ENCODE measurements at regions not wholly inside any gene's neighbourhood (a gene's known extent, or its start where the extent isn't known, plus 50 kb on each side); places are given as distances from the start of the nearest gene placed in this dataset.
"Not testable (repeated sequence)": the region's sequence is repeated elsewhere in the genome, so short reads cannot be mapped to it uniquely, and the experiment has no call there.

- Mint-ChIP-seq H3K27ac (no peak overlapping the region), H3K27me3 (ENCODE audit: low read depth) (no peaks in the 10 kb centered on the region), H3K4me3 (no peak overlapping the region), H3K4me1 (ENCODE audit: low read depth) (no peaks in the 10 kb centered on the region), H3K36me3 (ENCODE audit: low read depth) (no peaks in the 10 kb centered on the region), H3K9me3 (ENCODE audit: insufficient read depth) (no peaks in the 10 kb centered on the region)
- DNase-seq, result no peak
- POLR2A ChIA-PET, result no interaction called here
- CTCF ChIA-PET, result no interaction called here
- ATAC-seq, result no peak
These were observed 235.1 kb downstream of the FNDC1 start for GRCh38 chr6:159404296-159404695.

GRCh38 chr6:159400826-159401225 is 231.6 kb downstream of the FNDC1 start:
- POLR2A ChIA-PET, result no interaction called here
- DNase-seq, result no peak
- H3K27ac Mint-ChIP-seq, result no peak overlapping the region
- H3K9me3 Mint-ChIP-seq (ENCODE audit: insufficient read depth), result no peaks in the 10 kb centered on the region
- peaks cover 2% of the 10 kb centered on the region for H3K27me3 Mint-ChIP-seq (ENCODE audit: low read depth)
- H3K36me3 Mint-ChIP-seq (ENCODE audit: low read depth), result no peaks in the 10 kb centered on the region
- no peaks in the 10 kb centered on the region for H3K4me1 Mint-ChIP-seq (ENCODE audit: low read depth)
- CTCF ChIA-PET, result no interaction called here
- no peak overlapping the region for H3K4me3 Mint-ChIP-seq
- ATAC-seq, result no peak

GRCh38 chr6:159399751-159400221 is 230.6 kb downstream of the FNDC1 start:
- Mint-ChIP-seq H3K27ac (no peak overlapping the region), H3K4me3 (no peak overlapping the region), H3K27me3 (ENCODE audit: low read depth) (peaks cover 2% of the 10 kb centered on the region), H3K9me3 (ENCODE audit: insufficient read depth) (no peaks in the 10 kb centered on the region), H3K4me1 (ENCODE audit: low read depth) (no peaks in the 10 kb centered on the region), H3K36me3 (ENCODE audit: low read depth) (no peaks in the 10 kb centered on the region)
- DNase-seq, result no peak
- ChIA-PET POLR2A (no interaction called here), CTCF (no interaction called here)
- ATAC-seq, result no peak

- no peaks in the 10 kb centered on the region for H3K4me1 Mint-ChIP-seq (ENCODE audit: low read depth)
- H3K4me3 Mint-ChIP-seq, result no peak overlapping the region
- ChIA-PET POLR2A (no interaction called here), CTCF (no interaction called here)
- peaks cover 2% of the 10 kb centered on the region for H3K27me3 Mint-ChIP-seq (ENCODE audit: low read depth)
- no peaks in the 10 kb centered on the region for H3K36me3 Mint-ChIP-seq (ENCODE audit: low read depth)
- H3K27ac Mint-ChIP-seq, result no peak overlapping the region
- no peaks in the 10 kb centered on the region for H3K9me3 Mint-ChIP-seq (ENCODE audit: insufficient read depth)
- no peak for DNase-seq
- no peak for ATAC-seq
These were observed 229.4 kb downstream of the FNDC1 start for GRCh38 chr6:159398633-159399032.

DNA sequence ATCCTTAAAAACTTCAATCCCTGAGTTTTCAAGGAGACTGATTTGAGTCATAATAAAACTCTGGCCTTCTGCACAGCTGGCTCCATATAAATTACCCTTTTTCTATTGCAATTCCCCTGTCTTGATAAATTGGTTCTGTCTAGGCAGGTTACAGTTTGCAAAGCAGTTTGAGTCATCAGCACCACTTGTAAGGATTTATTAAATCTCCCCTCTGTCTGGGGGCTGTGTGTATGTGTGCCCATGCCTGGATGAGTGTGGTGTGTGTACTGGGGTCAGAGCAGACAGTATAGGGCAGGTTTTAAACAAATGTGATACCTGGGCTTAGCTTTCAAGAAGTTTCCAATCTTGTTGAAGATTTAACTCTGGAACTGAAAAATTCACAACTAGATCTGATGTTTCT is 228.6 kb downstream of the FNDC1 start:
- H3K4me1 Mint-ChIP-seq (ENCODE audit: low read depth), result no peaks in the 10 kb centered on the region
- POLR2A ChIA-PET, result no interaction called here
- no peak overlapping the region for H3K4me3 Mint-ChIP-seq
- CTCF ChIA-PET, result no interaction called here
- H3K9me3 Mint-ChIP-seq (ENCODE audit: insufficient read depth), result no peaks in the 10 kb centered on the region
- ATAC-seq (no peak), DNase-seq (no peak)
- no peak overlapping the region for H3K27ac Mint-ChIP-seq
- H3K36me3 Mint-ChIP-seq (ENCODE audit: low read depth), result no peaks in the 10 kb centered on the region
- H3K27me3 Mint-ChIP-seq (ENCODE audit: low read depth), result peaks cover 2% of the 10 kb centered on the region

DNA sequence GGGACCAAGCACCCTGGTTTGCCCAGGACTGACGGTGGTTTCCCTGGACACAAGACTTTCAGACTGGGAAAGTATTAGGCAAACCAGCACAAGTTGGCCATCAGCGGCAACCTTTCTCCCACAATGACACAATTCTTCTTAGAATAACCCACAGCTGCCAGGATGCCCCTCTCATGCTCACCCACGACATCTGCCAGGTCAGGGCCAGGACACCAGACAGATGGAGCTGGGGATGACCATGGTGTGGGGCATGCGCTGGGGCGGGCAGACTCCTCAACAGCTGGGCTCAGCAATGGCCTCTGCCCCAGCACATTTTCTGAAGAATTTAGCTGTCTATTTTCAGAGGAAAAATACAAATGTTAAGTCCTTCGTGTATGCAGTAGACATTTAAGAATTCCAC is 226.4 kb downstream of the FNDC1 start:
- CTCF ChIA-PET, result no interaction called here
- Mint-ChIP-seq H3K27me3 (ENCODE audit: low read depth) (peaks cover 5% of the 10 kb centered on the region), H3K4me1 (ENCODE audit: low read depth) (no peaks in the 10 kb centered on the region), H3K27ac (no peak overlapping the region), H3K9me3 (ENCODE audit: insufficient read depth) (no peaks in the 10 kb centered on the region), H3K4me3 (no peak overlapping the region), H3K36me3 (ENCODE audit: low read depth) (no peaks in the 10 kb centered on the region)
- POLR2A ChIA-PET, result no interaction called here
- no peak for ATAC-seq
- no peak for DNase-seq

DNA sequence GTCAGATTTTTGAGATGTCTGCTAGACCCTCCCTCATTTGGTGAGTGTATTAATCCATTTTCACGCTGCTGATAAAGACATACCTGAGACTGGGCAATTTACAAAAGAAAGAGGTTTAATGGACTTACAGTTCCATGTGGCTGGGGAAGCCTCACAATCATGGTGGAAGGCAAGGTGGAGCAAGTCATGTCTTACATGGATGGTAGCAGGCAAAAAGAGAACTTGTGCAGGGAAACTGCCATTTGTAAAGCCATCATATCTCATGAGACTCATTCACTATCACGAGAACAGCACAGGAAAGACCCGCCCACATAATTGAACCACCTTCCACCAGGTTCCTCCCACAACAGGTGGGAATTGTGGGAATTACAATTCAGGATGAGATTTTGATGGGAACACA is 223.5 kb downstream of the FNDC1 start:
- POLR2A ChIA-PET; ATAC-seq; DNase-seq; H3K4me1 Mint-ChIP-seq (ENCODE audit: low read depth); H3K4me3 Mint-ChIP-seq; CTCF ChIA-PET; H3K9me3 Mint-ChIP-seq (ENCODE audit: insufficient read depth); H3K27ac Mint-ChIP-seq; H3K36me3 Mint-ChIP-seq (ENCODE audit: low read depth): not testable (repeated sequence)
- H3K27me3 Mint-ChIP-seq (ENCODE audit: low read depth), result peaks cover 18% of the 10 kb centered on the region

DNA sequence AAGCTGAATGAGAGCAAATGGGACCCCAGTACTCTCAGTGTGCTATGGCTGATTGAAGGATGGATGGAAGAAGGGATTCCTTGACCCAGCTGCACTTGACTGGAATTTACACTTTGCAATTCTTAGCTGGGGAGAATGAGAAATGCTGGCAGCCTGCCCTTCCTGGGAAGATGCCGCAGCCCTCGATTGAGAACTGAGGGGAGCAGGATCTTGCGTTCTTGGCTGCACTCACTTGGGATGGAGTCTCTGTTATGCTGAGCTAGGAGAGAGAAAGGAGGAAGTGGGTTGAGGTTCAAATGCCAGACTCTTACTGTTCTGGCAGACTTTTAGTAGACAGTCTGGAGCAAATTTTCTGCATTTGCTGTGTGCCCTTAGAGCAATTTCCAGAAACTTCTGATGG is 221.2 kb downstream of the FNDC1 start:
- ChIA-PET POLR2A (no interaction called here), CTCF (no interaction called here)
- Mint-ChIP-seq H3K9me3 (ENCODE audit: insufficient read depth) (no peaks in the 10 kb centered on the region), H3K4me1 (ENCODE audit: low read depth) (no peaks in the 10 kb centered on the region), H3K27ac (no peak overlapping the region), H3K36me3 (ENCODE audit: low read depth) (no peaks in the 10 kb centered on the region), H3K4me3 (no peak overlapping the region), H3K27me3 (ENCODE audit: low read depth) (peaks cover 24% of the 10 kb centered on the region)
- DNase-seq (no peak), ATAC-seq (no peak)

DNA sequence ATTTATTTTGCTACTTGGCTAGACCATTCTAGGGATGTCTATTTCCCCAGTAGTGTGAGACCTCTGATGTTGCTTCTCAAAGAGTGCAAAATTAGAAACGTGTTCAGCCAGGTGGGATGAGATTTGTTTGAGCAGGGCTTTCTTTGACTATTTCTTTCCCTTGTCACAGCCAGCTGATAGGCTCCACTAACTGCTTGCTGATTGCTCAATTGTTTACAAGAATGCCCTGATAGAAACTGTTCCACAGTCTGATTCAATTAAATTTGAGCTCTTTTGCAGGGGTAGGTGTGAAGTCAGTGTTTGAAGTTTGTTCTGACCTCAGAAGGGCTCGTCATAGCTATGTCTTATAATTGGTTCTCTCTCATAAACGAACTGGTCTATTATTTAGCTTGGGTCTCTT is 220.5 kb downstream of the FNDC1 start:
- ChIA-PET POLR2A (no interaction called here), CTCF (no interaction called here)
- no peak for DNase-seq
- H3K9me3 Mint-ChIP-seq (ENCODE audit: insufficient read depth), result no peaks in the 10 kb centered on the region
- no peaks in the 10 kb centered on the region for H3K36me3 Mint-ChIP-seq (ENCODE audit: low read depth)
- peaks cover 24% of the 10 kb centered on the region for H3K27me3 Mint-ChIP-seq (ENCODE audit: low read depth)
- no peaks in the 10 kb centered on the region for H3K4me1 Mint-ChIP-seq (ENCODE audit: low read depth)
- ATAC-seq, result no peak
- H3K27ac Mint-ChIP-seq, result no peak overlapping the region
- H3K4me3 Mint-ChIP-seq, result no peak overlapping the region

DNA sequence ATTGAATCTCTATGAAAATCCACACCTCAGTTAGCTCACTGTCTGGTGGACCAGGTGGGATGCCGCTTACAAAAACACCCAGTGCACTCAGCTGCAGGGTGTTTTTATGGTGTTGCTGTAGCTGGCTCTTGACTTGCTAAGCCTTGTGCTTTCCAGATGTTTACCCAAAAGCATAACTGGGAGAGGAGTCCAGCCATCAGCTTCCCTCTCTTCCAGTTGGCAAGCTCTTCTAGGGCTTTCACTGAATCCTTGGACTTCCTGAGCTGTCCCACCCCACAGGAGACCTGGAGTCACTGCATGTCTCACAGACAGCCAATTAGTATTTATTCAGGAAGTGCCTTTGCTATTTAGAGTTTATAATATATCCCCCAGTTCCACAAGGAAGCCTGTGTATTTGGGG is 210.9 kb downstream of the FNDC1 start:
- CTCF ChIA-PET, result no interaction called here
- peaks cover 8% of the 10 kb centered on the region for H3K27me3 Mint-ChIP-seq (ENCODE audit: low read depth)
- POLR2A ChIA-PET, result no interaction called here
- H3K4me3 Mint-ChIP-seq, result no peak overlapping the region
- no peak for ATAC-seq
- no peaks in the 10 kb centered on the region for H3K36me3 Mint-ChIP-seq (ENCODE audit: low read depth)
- H3K27ac Mint-ChIP-seq, result no peak overlapping the region
- DNase-seq, result no peak
- no peaks in the 10 kb centered on the region for H3K9me3 Mint-ChIP-seq (ENCODE audit: insufficient read depth)
- H3K4me1 Mint-ChIP-seq (ENCODE audit: low read depth), result no peaks in the 10 kb centered on the region

DNA sequence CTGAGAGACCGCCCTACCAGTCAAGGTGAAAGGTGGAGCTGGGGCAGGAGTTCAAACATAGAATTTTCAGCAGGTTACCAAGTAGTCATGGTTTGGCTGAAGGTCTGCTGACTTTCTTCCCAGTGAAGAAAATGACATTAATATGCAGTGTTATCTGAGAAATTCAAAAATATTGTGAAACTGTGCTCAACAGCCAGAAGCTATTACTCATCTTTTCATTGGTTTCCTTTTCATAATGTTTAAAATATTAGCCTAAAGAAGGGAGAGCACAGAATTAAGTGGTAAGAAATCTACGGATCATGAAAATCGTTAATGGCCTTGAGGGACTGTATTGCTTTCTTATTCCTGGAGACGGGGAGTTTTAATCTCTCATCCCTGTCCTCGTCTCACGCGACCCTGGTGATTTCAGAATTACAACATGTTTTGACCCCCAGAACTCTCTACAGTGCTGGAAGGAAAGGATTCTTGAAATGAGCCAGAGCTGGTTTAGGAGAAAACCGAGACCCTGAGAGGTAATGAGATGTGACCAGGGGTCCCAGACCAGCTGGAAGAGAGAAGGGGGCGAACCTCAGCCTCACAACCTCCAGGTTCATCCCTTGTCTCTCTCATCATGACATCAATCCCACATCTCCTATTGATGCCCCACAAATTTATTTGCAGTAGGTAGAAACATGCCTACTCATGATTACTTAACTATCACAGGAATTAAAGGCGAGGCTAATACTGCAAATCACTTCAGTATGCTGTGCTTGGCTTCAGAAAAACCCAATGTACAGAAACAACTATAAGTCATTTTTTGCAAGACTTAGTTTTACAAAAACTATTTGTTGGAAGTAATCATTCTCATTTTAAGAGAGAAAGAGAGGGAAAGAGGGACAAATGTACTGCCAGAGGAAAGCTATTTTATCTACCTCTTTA is 209.5 kb downstream of the FNDC1 start:
- H3K36me3 Mint-ChIP-seq (ENCODE audit: low read depth), result no peaks in the 10 kb centered on the region
- H3K27me3 Mint-ChIP-seq (ENCODE audit: low read depth), result peaks cover 5% of the 10 kb centered on the region

DNA sequence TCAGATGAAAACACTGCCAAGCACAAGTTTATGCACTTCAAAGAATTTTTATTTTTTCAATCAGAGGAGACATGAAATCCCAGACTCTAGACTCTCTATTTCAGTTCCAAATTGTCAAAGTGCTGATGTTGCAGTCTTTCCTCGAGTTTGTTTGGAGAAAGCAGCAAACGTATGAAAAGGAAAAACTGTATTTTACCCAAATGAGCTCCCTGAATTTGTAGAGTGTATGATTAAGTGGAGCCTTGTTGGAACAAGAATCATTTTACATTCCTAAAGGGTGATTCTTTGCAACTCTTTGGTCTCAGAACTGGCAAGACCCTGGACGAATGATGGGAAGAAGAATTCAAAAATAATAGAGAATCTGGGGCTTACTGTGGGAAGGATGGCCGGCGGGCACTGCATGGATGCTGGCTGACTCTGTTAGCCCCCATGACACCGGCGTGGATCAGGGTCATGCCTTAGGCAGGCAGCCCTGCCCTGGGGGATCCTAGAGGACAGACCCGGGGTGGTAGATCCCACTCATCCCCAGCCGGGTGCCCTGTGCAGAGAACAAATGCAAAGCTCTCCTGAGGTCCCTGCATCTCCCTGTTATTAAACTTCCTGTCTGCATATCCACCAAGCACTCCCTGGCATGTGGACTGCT is 207.4 kb downstream of the FNDC1 start:
- Mint-ChIP-seq H3K4me1 (ENCODE audit: low read depth) (peaks cover 3% of the 10 kb centered on the region), H3K27ac (no peak overlapping the region), H3K9me3 (ENCODE audit: insufficient read depth) (no peaks in the 10 kb centered on the region), H3K36me3 (ENCODE audit: low read depth) (no peaks in the 10 kb centered on the region), H3K27me3 (ENCODE audit: low read depth) (no peaks in the 10 kb centered on the region), H3K4me3 (no peak overlapping the region)
- no peak for ATAC-seq
- CTCF ChIA-PET, result no interaction called here
- POLR2A ChIA-PET, result no interaction called here
- no peak for DNase-seq

More for the DNA sequence above, 209.5 kb downstream of the FNDC1 start:
- CTCF ChIA-PET, result no interaction called here
- DNase-seq, result no peak
- peaks cover 3% of the 10 kb centered on the region for H3K4me1 Mint-ChIP-seq (ENCODE audit: low read depth)
- no peak for ATAC-seq
- no peaks in the 10 kb centered on the region for H3K9me3 Mint-ChIP-seq (ENCODE audit: insufficient read depth)
- no peak overlapping the region for H3K27ac Mint-ChIP-seq
- POLR2A ChIA-PET, result no interaction called here
- no peak overlapping the region for H3K4me3 Mint-ChIP-seq

Measured in activated CD8-positive, alpha-beta T cell treated with anti-CD3 and anti-CD28 coated beads, Interleukin-2, amount 10 ng/mL, durations not matched to agents 7 days and 5 days (primary cell).